Endothelial cell of umbilical vein (primary cell): ENCODE measurements at regions not wholly inside any gene's neighbourhood (a gene's known extent, or its start where the extent isn't known, plus 50 kb on each side); places are given as distances from the start of the nearest gene placed in this dataset.

Source experiments
- BruUV-seq: library from RNA; stranded (reverse); fragments of 400-500 nt; replicated peaks from 2 replicates; lab custom pipeline; 2021; lab: Mats Ljungman, UMichigan
- CTCF ChIA-PET: fragments of 300-600, 350-600 bp; sonication (Branson Sonifier 250); formaldehyde crosslinking; loops from one replicate; lab custom pipeline; 2021; ENCODE audit warnings: antibody characterized with exemption, inconsistent platforms; lab: Charles Lee
- POLR2A ChIA-PET: fragments of 300-600, 350-600 bp; sonication (Branson Sonifier 250); formaldehyde crosslinking; loops from one replicate; lab custom pipeline; 2021; ENCODE audit warnings: antibody characterized with exemption, inconsistent platforms; lab: Charles Lee
- DNase-seq: peaks from one replicate; pipeline ENCODE4 v3.0.0-alpha.2; 2011; ENCODE audit warnings: low read depth, low spot score
- FAIRE-seq: peaks from 2 replicates; lab custom pipeline; 2011; peaks lifted over from hg19 to GRCh38; lab: Jason Lieb, UNC
- H2AFZ ChIP-seq: 2 replicates; pipeline ENCODE4 v1.6.0; 2012; ENCODE audit warnings: low read depth, low read length, control low read depth, inconsistent platforms
- H3K27ac ChIP-seq: 2 replicates; pipeline ENCODE4 v1.5.1; 2011; ENCODE audit warnings: low read depth, mild to moderate bottlenecking, control low read depth, low read length, moderate library complexity; ENCODE audit not compliant: insufficient read depth
- H3K27me3 ChIP-seq, 2 experiments: 2 replicates each; pipeline versions ENCODE4 v1.6.0 to v1.6.1; 2011; ENCODE audit warnings: low read length in 2 of 2, mixed read lengths in 1 of 2; ENCODE audit not compliant: control insufficient read depth in 2 of 2, insufficient read depth in 2 of 2
- H3K36me3 ChIP-seq, 2 experiments: 2 replicates in 1 of 2; 3 replicates in 1 of 2; pipeline ENCODE4 v1.5.1; 2011; ENCODE audit warnings: low read length in 2 of 2, mild to moderate bottlenecking in 1 of 2, moderate library complexity in 1 of 2; ENCODE audit not compliant: control insufficient read depth in 2 of 2, insufficient read depth in 2 of 2; ENCODE audit errors: extremely low read depth in 1 of 2
- H3K4me1 ChIP-seq: 3 replicates; pipeline ENCODE4 v1.5.1; 2011; ENCODE audit warnings: mild to moderate bottlenecking, low read length; ENCODE audit not compliant: control insufficient read depth, insufficient read depth; ENCODE audit errors: extremely low read depth
- H3K4me2 ChIP-seq: 2 replicates; pipeline ENCODE4 v1.6.1; 2011; ENCODE audit warnings: low read length, control low read depth, mixed read lengths; ENCODE audit not compliant: insufficient read depth
- H3K4me3 ChIP-seq, 3 experiments: fragments of 200-600 bp in 1 of 3; sonication (generic), shearing (Covaris generic) in 1 of 3; replicated peaks in 1 of 3; 2 replicates each; pipeline ENCODE4 v1.5.1; 2011 to 2016; ENCODE audit warnings: control low read depth in 3 of 3, low read length in 3 of 3, mild to moderate bottlenecking in 2 of 3, inconsistent platforms in 1 of 3, low read depth in 1 of 3, moderate library complexity in 1 of 3; ENCODE audit not compliant: insufficient read depth in 1 of 3
- H3K79me2 ChIP-seq: 2 replicates; pipeline ENCODE4 v1.6.0; 2012; ENCODE audit warnings: low read length, inconsistent platforms; ENCODE audit not compliant: control insufficient read depth, insufficient read depth
- H3K9ac ChIP-seq: replicated peaks from 2 replicates; pipeline ENCODE3; 2011; ENCODE audit warnings: low read length, control low read depth; ENCODE audit not compliant: insufficient read depth; ENCODE audit errors: extremely low read depth
- H3K9me1 ChIP-seq: replicated peaks from 3 replicates; pipeline ENCODE4 v1.6.0; 2011; ENCODE audit warnings: mild to moderate bottlenecking, low read length; ENCODE audit not compliant: control insufficient read depth, insufficient read depth; ENCODE audit errors: extremely low read depth
- H3K9me3 ChIP-seq: replicated peaks from 2 replicates; pipeline ENCODE4 v1.5.1; 2012; ENCODE audit warnings: low read length, inconsistent platforms; ENCODE audit not compliant: control insufficient read depth, insufficient read depth
- H4K20me1 ChIP-seq: replicated peaks from 2 replicates; pipeline ENCODE3; 2011; ENCODE audit warnings: mild to moderate bottlenecking, low read length; ENCODE audit not compliant: control insufficient read depth, insufficient read depth; ENCODE audit errors: extremely low read depth
- FOS ChIP-seq: IDR thresholded peaks from 2 replicates; pipeline ENCODE4 v1.6.1; 2011; ENCODE audit warnings: mild to moderate bottlenecking, low read length, moderate library complexity, borderline replicate concordance; ENCODE audit not compliant: insufficient read depth
- GATA2 ChIP-seq: IDR thresholded peaks from 2 replicates; pipeline ENCODE4 v1.7.0; 2011; ENCODE audit warnings: low read depth, mild to moderate bottlenecking, moderate library complexity, mixed read lengths, low read length; ENCODE audit not compliant: insufficient read length, insufficient read depth
- JUN ChIP-seq: IDR thresholded peaks from 2 replicates; pipeline ENCODE4 v1.6.1; 2011; ENCODE audit warnings: borderline replicate concordance, low read depth; ENCODE audit not compliant: insufficient read length, insufficient read depth
- MYC ChIP-seq: IDR thresholded peaks from one replicate; pipeline ENCODE4 v1.6.1; 2011; ENCODE audit warnings: mild to moderate bottlenecking, low read depth, low read length
- POLR2A ChIP-seq: IDR thresholded peaks from 2 replicates; pipeline ENCODE4 v1.6.1; 2012; ENCODE audit warnings: low read depth, mild to moderate bottlenecking, control low read depth, low read length
- POLR2AphosphoS5 ChIP-seq: IDR thresholded peaks from 2 replicates; pipeline ENCODE4 v1.6.1; 2012; ENCODE audit warnings: low read depth, mild to moderate bottlenecking, control low read depth, low read length, moderate library complexity; ENCODE audit not compliant: insufficient read depth
- dilution Hi-C: fragments of 300-500 bp; cut with MboI; formaldehyde crosslinking; loops from one replicate; pipeline ENCODE4 v1.15.0; 2019; ENCODE audit warnings: low sequenced_read_pairs; ENCODE audit not compliant: extremely low pct_ligation_motif_present
- intact Hi-C: fragments of 100-400 bp; cut with micrococcal nuclease; formaldehyde crosslinking; loops from one replicate; pipeline ENCODE4 v1.10.0; 2022
- TF ChIP-seq, protein P1 (sequence below), 2 donors: IDR thresholded peaks; 1 replicate in 1 of 2; 2 replicates in 1 of 2; pipeline ENCODE4 v1.5.1; 2011; ENCODE audit warnings: low read length in 2 of 2, mild to moderate bottlenecking in 2 of 2, moderate library complexity in 2 of 2, control low read depth in 1 of 2, inconsistent platforms in 1 of 2, low read depth in 1 of 2; ENCODE audit not compliant: insufficient read depth in 1 of 2; ENCODE audit errors: extremely low read depth in 1 of 2

DNA sequence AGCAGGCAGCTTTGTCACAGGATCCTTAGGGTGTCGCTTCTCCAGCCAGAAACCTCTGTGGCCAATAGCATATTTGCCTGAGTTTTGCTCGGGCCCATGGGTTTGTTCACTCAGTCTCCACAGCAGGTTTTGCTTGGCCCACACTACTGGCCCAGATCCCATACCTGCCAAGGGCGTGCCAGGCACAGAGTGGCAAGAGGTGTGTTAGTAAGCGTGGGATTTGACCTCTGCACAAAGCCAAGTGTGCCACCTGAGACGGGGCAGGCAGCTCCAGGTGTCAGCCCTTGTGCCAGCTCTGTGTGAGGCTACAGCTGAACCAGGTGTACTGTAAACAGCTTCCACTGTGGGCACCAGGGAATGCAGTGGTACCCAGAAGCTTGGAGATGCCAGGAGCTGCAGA, 2003.0 kb downstream of the C4orf33 start:
- Histone ChIP-seq H3K36me3 (no peaks in the 10 kb centered on the region), H3K9me1 (no peaks in the 10 kb centered on the region), H3K27me3 (no peaks in the 10 kb centered on the region), H3K79me2 (no peaks in the 10 kb centered on the region), H4K20me1 (no peaks in the 10 kb centered on the region), H3K27ac (no peak overlapping the region), H3K9ac (no peak overlapping the region), H3K9me3 (no peaks in the 10 kb centered on the region), H3K4me1 (no peaks in the 10 kb centered on the region), H3K4me2 (no peak overlapping the region), H3K4me3 (no peak overlapping the region), H2AFZ (no peak overlapping the region)
- dilution Hi-C loops: no loop called here
- FAIRE-seq (no peak), DNase-seq (no peak)
- CTCF ChIA-PET: interaction anchor here (0.8 to 2.2 kb wide), 3 partner anchors 9 to 11 kb away, joined by 3 to 5 read pairs (median 3); no protein-coding TSS in a partner anchor
- POLR2A ChIA-PET: no interaction called here
- BruUV-seq: no TSS peak
- TF ChIP-seq POLR2AphosphoS5 (no peak), FOS (no peak), GATA2 (no peak)
- intact Hi-C loops: loop anchor here (10.0 kb wide), 1 partner anchor 1516 kb away; no protein-coding TSS in a partner anchor

GRCh38 chr4:131113273-131113672, 2017.3 kb downstream of the C4orf33 start:
- Histone ChIP-seq H3K4me1 (no peaks in the 10 kb centered on the region), H3K79me2 (no peaks in the 10 kb centered on the region), H4K20me1 (no peaks in the 10 kb centered on the region), H3K27me3 (no peaks in the 10 kb centered on the region), H3K9me3 (no peaks in the 10 kb centered on the region), H2AFZ (no peak overlapping the region), H3K4me2 (no peak overlapping the region), H3K4me3 (no peak overlapping the region), H3K36me3 (no peaks in the 10 kb centered on the region), H3K9ac (no peak overlapping the region), H3K27ac (no peak overlapping the region), H3K9me1 (no peaks in the 10 kb centered on the region)
- dilution Hi-C loops (no loop called here), intact Hi-C loops (no loop called here)
- DNase-seq (no peak), FAIRE-seq (no peak)
- CTCF ChIA-PET: no interaction called here
- POLR2A ChIA-PET: no interaction called here
- BruUV-seq: no TSS peak
- TF ChIP-seq MYC: no peak
- no peak for TF ChIP-seq JUN
- TF ChIP-seq POLR2AphosphoS5: no peak
- no peak for TF ChIP-seq POLR2A
- TF ChIP-seq, protein P1, sequence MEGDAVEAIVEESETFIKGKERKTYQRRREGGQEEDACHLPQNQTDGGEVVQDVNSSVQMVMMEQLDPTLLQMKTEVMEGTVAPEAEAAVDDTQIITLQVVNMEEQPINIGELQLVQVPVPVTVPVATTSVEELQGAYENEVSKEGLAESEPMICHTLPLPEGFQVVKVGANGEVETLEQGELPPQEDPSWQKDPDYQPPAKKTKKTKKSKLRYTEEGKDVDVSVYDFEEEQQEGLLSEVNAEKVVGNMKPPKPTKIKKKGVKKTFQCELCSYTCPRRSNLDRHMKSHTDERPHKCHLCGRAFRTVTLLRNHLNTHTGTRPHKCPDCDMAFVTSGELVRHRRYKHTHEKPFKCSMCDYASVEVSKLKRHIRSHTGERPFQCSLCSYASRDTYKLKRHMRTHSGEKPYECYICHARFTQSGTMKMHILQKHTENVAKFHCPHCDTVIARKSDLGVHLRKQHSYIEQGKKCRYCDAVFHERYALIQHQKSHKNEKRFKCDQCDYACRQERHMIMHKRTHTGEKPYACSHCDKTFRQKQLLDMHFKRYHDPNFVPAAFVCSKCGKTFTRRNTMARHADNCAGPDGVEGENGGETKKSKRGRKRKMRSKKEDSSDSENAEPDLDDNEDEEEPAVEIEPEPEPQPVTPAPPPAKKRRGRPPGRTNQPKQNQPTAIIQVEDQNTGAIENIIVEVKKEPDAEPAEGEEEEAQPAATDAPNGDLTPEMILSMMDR (IDR thresholded peaks at IDR 0.05; ENCODE audit: extremely low read depth in 1 of 2, insufficient read depth in 1 of 2, low read depth in 1 of 2, low read length in 2 of 2): no peak
